SK-N-SH (cell line): ENCODE measurements at regions not wholly inside any gene's neighbourhood (a gene's known extent, or its start where the extent isn't known, plus 50 kb on each side); places are given as distances from the start of the nearest gene placed in this dataset.

Experiments
- CTCF ChIA-PET: fragments of 300-600, 350-600 bp; formaldehyde crosslinking; extraction: SDS; loops from one replicate; lab custom pipeline; 2021; lab: Yijun Ruan, JAX
- POLR2A ChIA-PET: fragments of 350-600 bp; sonication (Branson Sonifier 250); formaldehyde crosslinking; extraction: SDS; loops from one replicate; lab custom pipeline; 2020; ENCODE audit warnings: antibody characterized with exemption, inconsistent platforms; lab: Yijun Ruan, JAX
- DNase-seq: peaks from one replicate; pipeline ENCODE4 v3.0.0; 2012
- H2AFZ ChIP-seq: fragments of 200-600 bp; sonication (generic); 2 replicates; pipeline ENCODE4 v1.8.1; 2016; ENCODE audit warnings: antibody characterized with exemption, mild to moderate bottlenecking, low read depth
- H3F3A ChIP-seq: fragments of 200-600 bp; sonication (generic); replicated peaks from 2 replicates; pipeline ENCODE3; 2016; ENCODE audit warnings: antibody characterized with exemption, mild to moderate bottlenecking; ENCODE audit not compliant: insufficient read depth
- H3K27ac ChIP-seq, 2 experiments: fragments of 200-500 bp in 1 of 2; fragments of 200-600 bp in 1 of 2; sonication (Bioruptor generic) in 1 of 2; sonication (generic), shearing (Covaris generic) in 1 of 2; 2 replicates each; pipeline versions ENCODE4 v1.5.1 to v1.6.1; 2014 to 2016; ENCODE audit warnings: low read depth in 2 of 2, inconsistent platforms in 1 of 2, low read length in 1 of 2, mild to moderate bottlenecking in 1 of 2, mixed read lengths in 1 of 2
- H3K27me3 ChIP-seq: fragments of 200-600 bp; sonication (generic), shearing (Covaris generic); 2 replicates; pipeline ENCODE4 v1.6.1; 2016; ENCODE audit warnings: mixed run types; ENCODE audit not compliant: insufficient read depth
- H3K36me3 ChIP-seq, 2 experiments: fragments of 200-500 bp in 1 of 2; fragments of 200-600 bp in 1 of 2; sonication (Bioruptor generic) in 1 of 2; sonication (generic) in 1 of 2; replicated peaks in 1 of 2; 2 replicates each; pipeline versions ENCODE3 to v1.5.1; 2014 to 2016; ENCODE audit warnings: low read length in 1 of 2, mild to moderate bottlenecking in 1 of 2; ENCODE audit not compliant: insufficient read depth in 2 of 2, control insufficient read depth in 1 of 2
- H3K4me1 ChIP-seq, 2 experiments: fragments of 200-500 bp in 1 of 2; fragments of 200-600 bp in 1 of 2; sonication (Bioruptor generic) in 1 of 2; sonication (generic), shearing (Covaris generic) in 1 of 2; 2 replicates each; pipeline versions ENCODE4 v1.5.1 to v1.6.1; 2014 to 2016; ENCODE audit warnings: low read depth in 1 of 2, low read length in 1 of 2, mixed run types in 1 of 2; ENCODE audit not compliant: insufficient read depth in 2 of 2, control insufficient read depth in 1 of 2
- H3K4me2 ChIP-seq: fragments of 200-600 bp; sonication (generic), shearing (Covaris generic); 2 replicates; pipeline ENCODE4 v1.6.1; 2017; ENCODE audit warnings: mixed run types
- H3K4me3 ChIP-seq, 2 experiments: fragments of 200-500 bp in 1 of 2; fragments of 200-600 bp in 1 of 2; sonication (Bioruptor generic) in 1 of 2; sonication (generic), shearing (Covaris generic) in 1 of 2; 2 replicates each; pipeline versions ENCODE4 v1.5.1 to v1.8.1; 2014 to 2016; ENCODE audit warnings: low read depth in 2 of 2, inconsistent platforms in 1 of 2, low read length in 1 of 2, mild to moderate bottlenecking in 1 of 2, mixed read lengths in 1 of 2, moderate library complexity in 1 of 2
- H3K79me2 ChIP-seq: fragments of 200-600 bp; sonication (generic); 2 replicates; pipeline ENCODE4 v1.8.1; 2017; ENCODE audit warnings: mild to moderate bottlenecking; ENCODE audit not compliant: insufficient read depth
- H3K9ac ChIP-seq: fragments of 200-600 bp; sonication (generic); 2 replicates; pipeline ENCODE4 v1.6.1; 2017; ENCODE audit warnings: mixed run types
- H3K9me2 ChIP-seq: fragments of 200-600 bp; sonication (generic); 2 replicates; pipeline ENCODE4 v1.6.1; 2017; ENCODE audit warnings: mixed run types
- H3K9me3 ChIP-seq: fragments of 200-600 bp; sonication (generic); 2 replicates; pipeline ENCODE4 v1.6.1; 2017; ENCODE audit warnings: mixed run types, mild to moderate bottlenecking, moderate library complexity
- H4K20me1 ChIP-seq: fragments of 200-600 bp; sonication (generic); 2 replicates; pipeline ENCODE4 v1.6.1; 2017; ENCODE audit warnings: mild to moderate bottlenecking, mixed run types; ENCODE audit not compliant: insufficient read depth
- CTCF ChIP-seq: fragments of 200-600 bp; sonication (generic); IDR thresholded peaks from 2 replicates; pipeline ENCODE4 v1.6.1; 2017; ENCODE audit warnings: antibody characterized with exemption, mild to moderate bottlenecking, moderate library complexity
- ELF1 ChIP-seq: IDR thresholded peaks from 2 replicates; pipeline ENCODE4 v1.4.0; 2012
- FOXJ3 ChIP-seq: sonication (generic); formaldehyde crosslinking; IDR thresholded peaks from 2 replicates; pipeline ENCODE4 v1.5.1; 2020; ENCODE audit warnings: mild to moderate bottlenecking, missing genetic modification reagents
- FOXM1 ChIP-seq: IDR thresholded peaks from 2 replicates; pipeline ENCODE4 v1.4.0; 2012; ENCODE audit warnings: low read depth, mild to moderate bottlenecking
- GABPA ChIP-seq: IDR thresholded peaks from 2 replicates; pipeline ENCODE4 v1.4.0; 2012; ENCODE audit warnings: low read depth, mild to moderate bottlenecking
- GATA2 ChIP-seq: sonication (generic); formaldehyde crosslinking; IDR thresholded peaks from 2 replicates; pipeline ENCODE4 v1.5.0; 2020; ENCODE audit warnings: mild to moderate bottlenecking, missing genetic modification reagents
- JUND ChIP-seq: IDR thresholded peaks from 2 replicates; pipeline ENCODE4 v1.4.0; 2012
- MXI1 ChIP-seq: IDR thresholded peaks from 2 replicates; pipeline ENCODE4 v1.6.1; 2012; ENCODE audit warnings: mild to moderate bottlenecking, low read depth, low read length, improper control_type of control experiment
- NFIC ChIP-seq: IDR thresholded peaks from 2 replicates; pipeline ENCODE4 v1.4.0; 2012; ENCODE audit warnings: borderline replicate concordance
- POLR2AphosphoS5 ChIP-seq: IDR thresholded peaks from 2 replicates; pipeline ENCODE4 v1.6.1; 2012; ENCODE audit warnings: low read depth, low read length
- RAD21 ChIP-seq: IDR thresholded peaks from 2 replicates; pipeline ENCODE4 v1.6.1; 2012; ENCODE audit warnings: mild to moderate bottlenecking, low read length
- RFX5 ChIP-seq: IDR thresholded peaks from 2 replicates; pipeline ENCODE4 v1.6.1; 2012; ENCODE audit warnings: mild to moderate bottlenecking, improper control_type of control experiment, low read length
- SMC3 ChIP-seq: IDR thresholded peaks from 2 replicates; pipeline ENCODE4 v1.6.1; 2012; ENCODE audit warnings: low read depth, low read length, improper control_type of control experiment
- TAF1 ChIP-seq: IDR thresholded peaks from 2 replicates; pipeline ENCODE4 v1.6.1; 2012; ENCODE audit warnings: low read depth, mild to moderate bottlenecking, low read length, moderate library complexity, borderline replicate concordance
- TCF12 ChIP-seq: IDR thresholded peaks from 2 replicates; pipeline ENCODE4 v1.4.0; 2012
- USF1 ChIP-seq: IDR thresholded peaks from 2 replicates; pipeline ENCODE4 v1.4.0; 2012; ENCODE audit warnings: low read depth, borderline replicate concordance
- ZBTB33 ChIP-seq: IDR thresholded peaks from 2 replicates; pipeline ENCODE4 v1.4.0; 2012; ENCODE audit warnings: low read depth, borderline replicate concordance
- whole genome bisulfite sequencing: methylation state at CpG from one replicate; pipeline ENCODE4 v1.1.6; 2017; ENCODE audit warnings: low lambda C conversion rate; 5-methylcytosine and 5-hydroxymethylcytosine counted together

- WGBS = 32% methylated on average over 3 of the region's 3 CpGs
- Histone ChIP-seq H3K4me3 (no peak overlapping the region), H3K9ac (no peak overlapping the region), H3K9me3 (no peaks in the 10 kb centered on the region), H3K27me3 (no peaks in the 10 kb centered on the region), H3K27ac (no peak overlapping the region), H3K79me2 (no peaks in the 10 kb centered on the region), H2AFZ (no peak overlapping the region), H3K4me1 (no peaks in the 10 kb centered on the region), H4K20me1 (no peaks in the 10 kb centered on the region), H3K9me2 (no peaks in the 10 kb centered on the region), H3K36me3 (no peaks in the 10 kb centered on the region), H3F3A (no peaks in the 10 kb centered on the region), H3K4me2 (no peak overlapping the region)
- DNase-seq = no peak
- ChIA-PET CTCF (no interaction called here), POLR2A (no interaction called here)
- TF ChIP-seq GATA2 (CRISPR knock-in tag) = no peak
- no peak for TF ChIP-seq TAF1
- no peak for TF ChIP-seq GABPA
- no peak for TF ChIP-seq FOXJ3
- TF ChIP-seq CTCF = no peak
- no peak for TF ChIP-seq ELF1
- TF ChIP-seq FOXM1 = no peak
- TF ChIP-seq TCF12 = no peak
- TF ChIP-seq ZBTB33 = no peak
- no peak for TF ChIP-seq RAD21
- TF ChIP-seq USF1 = no peak
- TF ChIP-seq POLR2AphosphoS5 = no peak
- TF ChIP-seq NFIC = no peak
- no peak for TF ChIP-seq SMC3
- TF ChIP-seq JUND = no peak
- no peak for TF ChIP-seq RFX5
- no peak for TF ChIP-seq MXI1
Measured at GRCh38 chrX:8960957-8961468, 72.9 kb downstream of the FAM9B start.
